Stimulated activated naive CD8-positive, alpha-beta T cell treated with anti-CD3 and anti-CD28 coated beads, Interleukin-15, Interleukin-2, amounts not matched to agents 100 ng/mL and 50 ng/mL, for 24 hours (primary cell): ENCODE measurements at regions not wholly inside any gene's neighbourhood (a gene's known extent, or its start where the extent isn't known, plus 50 kb on each side); places are given as distances from the start of the nearest gene placed in this dataset.
"Not testable (repeated sequence)": the region's sequence is repeated elsewhere in the genome, so short reads cannot be mapped to it uniquely, and the experiment has no call there.

ENCODE experiments used
- H3K27ac Mint-ChIP-seq: one replicate; pipeline ENCODE4 v1.8.0; 2021; ENCODE audit warnings: mild to moderate bottlenecking, mixed read lengths
- H3K27me3 Mint-ChIP-seq: one replicate; pipeline ENCODE4 v1.8.0; 2021; ENCODE audit warnings: mixed read lengths
- H3K36me3 Mint-ChIP-seq: one replicate; pipeline ENCODE4 v1.8.0; 2021; ENCODE audit warnings: low read depth, mixed read lengths
- H3K4me1 Mint-ChIP-seq: one replicate; pipeline ENCODE4 v1.8.0; 2021; ENCODE audit warnings: low read depth, mixed read lengths
- H3K4me3 Mint-ChIP-seq: one replicate; pipeline ENCODE4 v1.8.0; 2021; ENCODE audit warnings: mild to moderate bottlenecking, mixed read lengths
- H3K9me3 Mint-ChIP-seq: one replicate; pipeline ENCODE4 v1.8.0; 2021; ENCODE audit warnings: mixed read lengths

DNA sequence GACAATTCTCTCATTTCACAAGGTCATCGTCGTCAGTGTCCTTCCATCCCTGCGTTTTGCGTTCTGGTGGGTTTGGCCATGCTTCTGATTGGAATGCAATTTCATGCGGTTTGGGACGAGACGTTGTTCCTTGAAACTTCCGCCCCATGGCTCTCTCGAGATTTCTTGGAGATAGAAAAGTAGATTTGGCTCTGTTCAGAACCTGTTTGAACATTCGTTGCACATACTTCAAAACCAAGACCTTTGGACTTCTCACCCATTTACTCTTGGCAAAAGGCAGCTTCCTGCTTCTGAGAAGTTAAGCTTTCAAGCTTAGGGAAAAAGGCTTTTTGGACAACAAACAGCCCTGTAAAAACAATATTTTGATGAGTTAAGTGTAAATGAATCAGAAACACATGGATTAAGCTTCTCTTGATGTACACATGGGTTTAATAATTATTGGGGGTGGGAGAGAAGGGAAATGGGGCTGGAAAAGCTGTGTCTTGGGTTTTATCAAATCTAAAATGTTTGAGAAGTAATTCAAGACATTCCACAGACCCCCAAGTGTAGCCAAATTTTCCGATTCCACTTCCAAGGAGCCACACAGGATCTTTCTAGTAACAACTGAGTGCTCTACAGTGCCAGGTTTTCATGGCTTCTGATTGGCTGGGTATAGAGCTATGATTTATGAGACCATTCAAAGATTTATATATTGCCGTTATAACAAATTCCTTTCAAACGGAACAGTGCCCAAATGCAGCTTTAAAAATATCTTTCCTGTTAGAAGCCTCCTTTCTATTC lies 467.2 kb downstream of the MED13L start:
- no peak overlapping the region for H3K4me3 Mint-ChIP-seq
- peaks cover 11% of the 10 kb centered on the region for H3K9me3 Mint-ChIP-seq

GRCh38 chr12:115806000-115806399 lies 471.5 kb downstream of the MED13L start:
- H3K27me3 Mint-ChIP-seq: peaks cover 10% of the 10 kb centered on the region
- peaks cover 5% of the 10 kb centered on the region for H3K9me3 Mint-ChIP-seq
- no peak overlapping the region for H3K27ac Mint-ChIP-seq
- H3K4me3 Mint-ChIP-seq: no peak overlapping the region
- no peaks in the 10 kb centered on the region for H3K36me3 Mint-ChIP-seq
- no peaks in the 10 kb centered on the region for H3K4me1 Mint-ChIP-seq

More for the DNA sequence above, 467.2 kb downstream of the MED13L start:
- no peaks in the 10 kb centered on the region for H3K36me3 Mint-ChIP-seq
- H3K27ac Mint-ChIP-seq: no peak overlapping the region
- peaks cover 8% of the 10 kb centered on the region for H3K27me3 Mint-ChIP-seq
- H3K4me1 Mint-ChIP-seq: no peaks in the 10 kb centered on the region

DNA sequence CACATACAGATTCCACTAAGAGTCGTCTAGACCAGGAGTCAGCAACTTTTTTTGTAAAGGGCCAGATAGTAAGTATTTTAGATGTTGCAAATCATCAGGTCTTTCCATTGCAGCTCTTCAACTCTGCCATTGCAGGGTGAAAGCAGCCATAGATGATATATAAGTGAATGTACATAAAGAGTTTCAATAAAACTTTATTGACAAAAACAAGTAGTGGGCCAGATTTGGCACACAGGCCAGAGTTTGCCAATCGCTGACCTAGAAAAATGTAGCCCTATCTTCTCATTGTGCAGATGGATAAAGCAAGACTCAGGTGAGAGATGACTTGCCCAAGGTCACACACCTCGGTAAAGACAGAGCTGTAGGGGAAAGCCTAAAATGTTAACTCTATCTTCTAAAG lies 474.7 kb downstream of the MED13L start:
- peaks cover 5% of the 10 kb centered on the region for H3K9me3 Mint-ChIP-seq
- no peaks in the 10 kb centered on the region for H3K36me3 Mint-ChIP-seq
- H3K4me1 Mint-ChIP-seq: no peaks in the 10 kb centered on the region
- no peak overlapping the region for H3K4me3 Mint-ChIP-seq
- H3K27ac Mint-ChIP-seq: no peak overlapping the region
- H3K27me3 Mint-ChIP-seq: peaks cover 4% of the 10 kb centered on the region

DNA sequence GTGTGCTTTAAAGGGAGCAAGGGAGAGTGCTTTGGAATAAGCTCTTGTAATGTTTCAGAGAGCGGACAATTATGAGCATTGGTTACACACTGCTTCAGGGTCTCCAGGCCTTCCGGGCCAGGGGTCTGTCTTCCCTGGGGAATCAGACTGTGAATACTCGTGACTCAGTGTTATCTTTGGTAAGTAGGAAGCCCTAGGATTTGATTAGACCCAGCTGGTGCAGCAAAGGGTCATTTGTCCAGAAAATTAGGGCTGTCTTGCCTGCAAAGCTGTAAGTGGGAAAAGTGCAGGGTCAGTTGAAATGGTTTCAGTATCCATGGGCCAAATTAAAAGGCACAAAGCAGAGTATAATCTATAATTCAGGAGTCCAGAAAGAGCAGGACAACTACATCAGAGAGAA lies 475.6 kb downstream of the MED13L start:
- H3K4me1 Mint-ChIP-seq: no peaks in the 10 kb centered on the region
- H3K4me3 Mint-ChIP-seq: no peak overlapping the region
- peaks cover 4% of the 10 kb centered on the region for H3K27me3 Mint-ChIP-seq
- H3K27ac Mint-ChIP-seq: no peak overlapping the region
- H3K9me3 Mint-ChIP-seq: peaks cover 5% of the 10 kb centered on the region
- no peaks in the 10 kb centered on the region for H3K36me3 Mint-ChIP-seq

DNA sequence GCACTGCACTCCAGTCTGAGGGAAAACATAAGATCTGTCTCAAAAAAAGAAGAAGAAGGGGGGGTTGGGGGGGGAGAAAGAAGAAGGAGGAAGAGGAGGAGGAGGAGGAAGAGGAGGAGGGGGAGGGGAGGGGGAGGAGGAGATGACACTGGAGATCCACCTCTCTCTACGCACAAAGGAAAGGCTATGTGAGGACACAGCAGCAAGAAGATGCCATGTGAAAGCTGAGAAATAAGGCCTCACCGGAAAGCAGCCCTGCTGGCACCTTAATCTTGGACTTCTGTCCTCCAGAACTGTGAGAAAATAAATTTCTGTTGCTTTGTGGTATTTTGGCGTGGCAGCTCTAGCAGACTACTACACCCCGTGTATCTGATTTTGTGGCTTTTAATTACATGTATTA lies 477.9 kb downstream of the MED13L start:
- H3K36me3 Mint-ChIP-seq: no peaks in the 10 kb centered on the region
- H3K27me3 Mint-ChIP-seq: peaks cover 4% of the 10 kb centered on the region
- H3K4me3 Mint-ChIP-seq: no peak overlapping the region
- no peaks in the 10 kb centered on the region for H3K9me3 Mint-ChIP-seq
- H3K4me1 Mint-ChIP-seq: no peaks in the 10 kb centered on the region
- H3K27ac Mint-ChIP-seq: no peak overlapping the region

- Mint-ChIP-seq H3K4me1 (no peaks in the 10 kb centered on the region), H3K27ac (no peak overlapping the region), H3K9me3 (no peaks in the 10 kb centered on the region), H3K36me3 (no peaks in the 10 kb centered on the region), H3K4me3 (no peak overlapping the region), H3K27me3 (peaks cover 4% of the 10 kb centered on the region)
Measured at GRCh38 chr12:115798309-115798917, 479.1 kb downstream of the MED13L start.

DNA sequence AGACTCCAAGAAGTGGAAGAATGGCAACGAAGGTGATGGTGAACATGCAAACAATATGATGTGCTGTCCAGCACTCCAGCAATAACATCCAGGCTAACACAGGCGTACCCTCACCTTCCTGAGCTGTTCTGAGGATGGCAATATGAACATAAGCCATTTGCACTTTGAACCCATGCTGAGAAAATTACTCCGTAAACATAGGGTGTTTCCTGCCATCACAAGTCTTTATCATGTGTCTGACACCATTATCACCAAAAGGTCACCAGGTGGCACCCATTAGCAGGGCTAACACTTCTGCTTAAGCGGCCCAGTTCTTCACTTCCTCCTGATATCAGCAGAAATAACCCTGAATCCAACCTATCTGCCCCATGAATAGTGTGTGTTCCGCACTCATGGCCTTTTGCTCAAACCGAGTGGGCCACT lies 482.8 kb downstream of the MED13L start:
- no peaks in the 10 kb centered on the region for H3K9me3 Mint-ChIP-seq
- H3K4me3 Mint-ChIP-seq: no peak overlapping the region
- H3K27ac Mint-ChIP-seq: no peak overlapping the region
- no peaks in the 10 kb centered on the region for H3K4me1 Mint-ChIP-seq
- peaks cover 7% of the 10 kb centered on the region for H3K27me3 Mint-ChIP-seq
- H3K36me3 Mint-ChIP-seq: no peaks in the 10 kb centered on the region

DNA sequence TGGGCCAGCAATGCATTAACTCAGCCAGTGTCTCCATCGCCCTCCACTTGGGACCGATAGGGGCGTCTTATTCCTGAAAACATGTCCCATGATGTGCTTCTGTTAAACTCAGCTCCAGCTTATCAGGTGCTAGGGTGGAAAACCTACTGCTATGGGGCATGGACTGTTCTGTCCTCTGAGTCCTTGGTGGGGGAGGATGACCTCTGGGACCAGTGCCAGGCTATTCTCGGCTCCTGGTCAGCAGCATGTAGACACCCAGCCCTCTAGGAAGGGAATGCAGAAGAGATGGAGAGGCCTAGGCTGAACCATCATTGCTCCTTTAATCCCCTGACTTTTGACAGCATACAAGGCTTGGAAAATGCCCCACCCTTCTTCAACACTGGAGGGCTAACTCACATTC lies 486.2 kb downstream of the MED13L start:
- Mint-ChIP-seq H3K27me3 (peaks cover 8% of the 10 kb centered on the region), H3K9me3 (peaks cover 4% of the 10 kb centered on the region), H3K4me3 (no peak overlapping the region), H3K36me3 (no peaks in the 10 kb centered on the region), H3K4me1 (no peaks in the 10 kb centered on the region), H3K27ac (no peak overlapping the region)

DNA sequence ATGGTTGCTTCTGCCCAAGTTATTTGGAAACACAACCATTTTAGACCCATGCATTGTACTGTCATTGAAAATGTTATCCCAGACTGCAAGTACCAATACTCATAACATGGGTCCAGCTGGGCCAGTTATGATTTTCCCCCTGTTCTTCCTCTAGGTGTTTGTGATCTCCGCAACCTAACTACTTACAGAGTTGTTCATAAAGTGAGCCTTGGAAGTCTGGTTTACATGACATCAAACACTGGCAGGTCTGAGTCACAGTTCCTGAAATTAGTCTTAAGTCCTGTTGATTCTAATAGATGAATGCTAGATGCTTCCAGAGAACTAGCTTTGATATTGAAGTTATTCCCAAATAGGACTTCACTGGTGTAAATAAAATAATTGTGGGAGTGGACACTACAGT lies 487.0 kb downstream of the MED13L start:
- Mint-ChIP-seq H3K4me3 (no peak overlapping the region), H3K9me3 (peaks cover 4% of the 10 kb centered on the region), H3K36me3 (no peaks in the 10 kb centered on the region), H3K4me1 (no peaks in the 10 kb centered on the region), H3K27ac (no peak overlapping the region), H3K27me3 (peaks cover 5% of the 10 kb centered on the region)

- H3K4me1 Mint-ChIP-seq, H3K27ac Mint-ChIP-seq, H3K27me3 Mint-ChIP-seq, H3K4me3 Mint-ChIP-seq, H3K36me3 Mint-ChIP-seq: not testable (repeated sequence)
- H3K9me3 Mint-ChIP-seq: peaks cover 13% of the 10 kb centered on the region
Measured at GRCh38 chr12:115786490-115786889, 491.0 kb downstream of the MED13L start.

DNA sequence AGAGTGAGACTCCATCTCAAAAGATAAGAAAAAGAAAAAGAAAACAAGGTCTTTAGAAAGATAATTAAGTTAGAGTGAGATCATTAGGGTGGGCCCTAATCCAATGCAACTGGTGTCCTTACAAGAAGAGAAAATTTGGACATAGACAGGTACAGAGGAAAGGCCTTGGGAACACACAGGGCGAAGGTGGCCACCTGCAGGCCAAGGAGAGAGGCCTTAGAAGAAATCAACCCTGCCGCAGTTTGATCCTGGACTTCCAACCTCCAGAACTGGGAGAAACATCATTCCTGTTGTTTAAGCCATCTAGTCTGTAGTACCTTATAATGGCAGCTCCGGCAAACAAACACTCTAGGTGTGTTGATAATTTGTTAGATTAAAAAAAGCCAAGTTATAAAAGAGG lies 491.9 kb downstream of the MED13L start:
- Mint-ChIP-seq H3K9me3 (peaks cover 13% of the 10 kb centered on the region), H3K4me1 (no peaks in the 10 kb centered on the region), H3K4me3 (no peak overlapping the region), H3K36me3 (no peaks in the 10 kb centered on the region), H3K27me3 (peaks cover 8% of the 10 kb centered on the region), H3K27ac (no peak overlapping the region)

- H3K36me3 Mint-ChIP-seq: no peaks in the 10 kb centered on the region
- H3K4me3 Mint-ChIP-seq: no peak overlapping the region
- H3K9me3 Mint-ChIP-seq: no peaks in the 10 kb centered on the region
- H3K4me1 Mint-ChIP-seq: no peaks in the 10 kb centered on the region
- H3K27ac Mint-ChIP-seq: no peak overlapping the region
- peaks cover 15% of the 10 kb centered on the region for H3K27me3 Mint-ChIP-seq
Measured at GRCh38 chr12:115776399-115776798, 501.1 kb downstream of the MED13L start.

- H3K4me1 Mint-ChIP-seq: no peaks in the 10 kb centered on the region
- H3K36me3 Mint-ChIP-seq: no peaks in the 10 kb centered on the region
- H3K27ac Mint-ChIP-seq: no peak overlapping the region
- no peaks in the 10 kb centered on the region for H3K9me3 Mint-ChIP-seq
- no peak overlapping the region for H3K4me3 Mint-ChIP-seq
- H3K27me3 Mint-ChIP-seq: peaks cover 4% of the 10 kb centered on the region
Measured at GRCh38 chr12:115774148-115774895, 503.2 kb downstream of the MED13L start.

GRCh38 chr12:115771601-115772000 lies 505.9 kb downstream of the MED13L start:
- peaks cover 7% of the 10 kb centered on the region for H3K27me3 Mint-ChIP-seq
- no peak overlapping the region for H3K27ac Mint-ChIP-seq
- H3K4me1 Mint-ChIP-seq: no peaks in the 10 kb centered on the region
- no peaks in the 10 kb centered on the region for H3K36me3 Mint-ChIP-seq
- H3K9me3 Mint-ChIP-seq: no peaks in the 10 kb centered on the region
- H3K4me3 Mint-ChIP-seq: no peak overlapping the region

DNA sequence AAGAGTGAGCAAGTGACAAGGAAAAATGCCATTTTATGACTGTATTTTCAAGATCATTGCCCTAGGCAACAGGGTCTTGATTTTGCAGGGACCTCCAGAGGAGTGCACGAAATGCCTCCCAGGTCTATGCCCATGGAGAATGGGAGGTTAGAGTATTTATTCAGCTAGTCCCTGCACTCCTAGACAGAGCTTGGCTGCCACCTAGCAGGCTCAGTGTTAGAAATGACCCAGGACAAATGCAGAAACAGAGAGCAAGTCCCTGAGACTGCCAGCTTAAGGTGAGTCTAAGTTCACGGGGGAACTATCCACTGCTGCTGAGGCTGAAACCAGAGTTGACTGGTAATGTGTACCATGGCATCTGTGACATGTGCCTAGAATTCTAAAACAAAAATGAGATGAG lies 506.4 kb downstream of the MED13L start:
- Mint-ChIP-seq H3K4me3 (no peak overlapping the region), H3K27me3 (peaks cover 4% of the 10 kb centered on the region), H3K36me3 (no peaks in the 10 kb centered on the region), H3K9me3 (no peaks in the 10 kb centered on the region), H3K27ac (no peak overlapping the region), H3K4me1 (no peaks in the 10 kb centered on the region)
